PC-9 (cell line): ENCODE measurements at regions not wholly inside any gene's neighbourhood (a gene's known extent, or its start where the extent isn't known, plus 50 kb on each side); places are given as distances from the start of the nearest gene placed in this dataset.
A peak's percentile ranks its signal among the peaks of the same experiment; 100 is the strongest.

Experiments
- BruUV-seq: library from RNA; stranded (reverse); fragments of 400-500 nt; replicated peaks from 2 replicates; lab custom pipeline; 2021; lab: Mats Ljungman, UMichigan
- CTCF ChIA-PET: fragments of 300-600 bp; sonication (Branson Sonifier 250); formaldehyde crosslinking; loops from one replicate; lab custom pipeline; 2022; ENCODE audit warnings: antibody characterized with exemption; lab: Charles Lee
- POLR2A ChIA-PET: fragments of 300-600 bp; sonication (Branson Sonifier 250); formaldehyde crosslinking; loops from one replicate; lab custom pipeline; 2022; ENCODE audit warnings: antibody characterized with exemption; ENCODE audit not compliant: unreplicated experiment; lab: Charles Lee
- DNase-seq, 2 experiments: peaks; one replicate each; pipeline versions ENCODE4 v3.0.0 to v3.0.0-alpha.2; 2015 to 2022; ENCODE audit warnings: mixed read lengths in 1 of 2
- H2AFZ ChIP-seq: fragments of 200-600 bp; sonication (generic); 2 replicates; pipeline ENCODE4 v1.8.1; 2017; ENCODE audit warnings: antibody characterized with exemption
- H3F3A ChIP-seq: fragments of 200-600 bp; sonication (generic); 2 replicates; pipeline ENCODE4 v1.8.1; 2017; ENCODE audit warnings: antibody characterized with exemption, mild to moderate bottlenecking, low read depth; ENCODE audit not compliant: insufficient read depth
- H3K27ac ChIP-seq: fragments of 200-600 bp; sonication (generic); 2 replicates; pipeline ENCODE4 v1.6.1; 2016; ENCODE audit warnings: mixed run types
- H3K27me3 ChIP-seq: fragments of 200-600 bp; sonication (generic); 2 replicates; pipeline ENCODE4 v1.6.1; 2016; ENCODE audit warnings: low read depth, mixed run types; ENCODE audit not compliant: insufficient read depth
- H3K36me3 ChIP-seq: fragments of 200-600 bp; sonication (generic); 2 replicates; pipeline ENCODE4 v1.6.1; 2016; ENCODE audit warnings: low read depth, mixed run types
- H3K4me1 ChIP-seq: fragments of 200-600 bp; sonication (generic); replicated peaks from 2 replicates; pipeline ENCODE4 v1.6.1; 2016; ENCODE audit warnings: mixed run types; ENCODE audit not compliant: insufficient read depth
- H3K4me2 ChIP-seq: fragments of 200-600 bp; sonication (generic); 2 replicates; pipeline ENCODE4 v1.6.1; 2017; ENCODE audit warnings: mixed run types
- H3K4me3 ChIP-seq: fragments of 200-600 bp; sonication (generic); 2 replicates; pipeline ENCODE4 v1.6.1; 2016; ENCODE audit warnings: mixed run types
- H3K79me2 ChIP-seq: fragments of 200-600 bp; sonication (generic); 2 replicates; pipeline ENCODE4 v1.6.1; 2017; ENCODE audit warnings: low read depth, mixed run types
- H3K9me2 ChIP-seq: fragments of 200-600 bp; sonication (generic); 2 replicates; pipeline ENCODE4 v1.8.1; 2017; ENCODE audit warnings: mild to moderate bottlenecking; ENCODE audit not compliant: insufficient read depth
- H3K9me3 ChIP-seq: fragments of 200-600 bp; sonication (generic); 2 replicates; pipeline ENCODE4 v1.8.1; 2016; ENCODE audit warnings: low read depth; ENCODE audit not compliant: insufficient read depth
- H4K20me1 ChIP-seq: fragments of 200-600 bp; sonication (generic); 2 replicates; pipeline ENCODE4 v1.8.1; 2017; ENCODE audit not compliant: insufficient read depth
- CTCF ChIP-seq: fragments of 200-600 bp; sonication (generic); conservative IDR thresholded peaks from 2 replicates; pipeline ENCODE4 v1.6.1; 2017; ENCODE audit warnings: mixed run types, antibody characterized with exemption, mild to moderate bottlenecking, moderate library complexity
- EZH2 ChIP-seq: fragments of 200-600 bp; sonication (generic); IDR thresholded peaks from 2 replicates; pipeline ENCODE4 v1.8.0; 2017; ENCODE audit warnings: antibody characterized with exemption, low read depth
- intact Hi-C: fragments of 100-400 bp; cut with micrococcal nuclease; formaldehyde crosslinking; loops from one replicate; pipeline ENCODE4 v1.10.0; 2022; ENCODE audit not compliant: unreplicated experiment

- H3K4me1 ChIP-seq = no peaks in the 10 kb centered on the region
- peaks cover 100% of the 10 kb centered on the region for H3K27me3 ChIP-seq
- H3K9me3 ChIP-seq = no peaks in the 10 kb centered on the region; the same call in 1 of the 2 replicates
- no peak overlapping the region for H3K27ac ChIP-seq
- H3K4me3 ChIP-seq = no peak overlapping the region
- POLR2A ChIA-PET = interaction anchor here (0.6 kb wide), 1 partner anchor 603 kb away, joined by 4 read pairs; no protein-coding TSS in a partner anchor
- H3K4me2 ChIP-seq = no peak overlapping the region
- CTCF ChIA-PET = no interaction called here
- H2AFZ ChIP-seq = no peak overlapping the region
- DNase-seq = no peak
- BruUV-seq = no TSS peak
- H3F3A ChIP-seq = no peaks in the 10 kb centered on the region
- TF ChIP-seq CTCF (no peak), EZH2 (no peak)
- no peaks in the 10 kb centered on the region for H3K36me3 ChIP-seq
- intact Hi-C loops = no loop called here
- no peaks in the 10 kb centered on the region for H3K79me2 ChIP-seq
- no peaks in the 10 kb centered on the region for H3K9me2 ChIP-seq
- no peaks in the 10 kb centered on the region for H4K20me1 ChIP-seq
These were observed 181.7 kb upstream of the HDAC4 start for GRCh38 chr2:239582476-239582875.

GRCh38 chr2:239581352-239581901, 180.6 kb upstream of the HDAC4 start:
- Histone ChIP-seq H3K79me2 (no peaks in the 10 kb centered on the region), H3K4me2 (no peak overlapping the region), H3F3A (no peaks in the 10 kb centered on the region), H4K20me1 (no peaks in the 10 kb centered on the region), H3K9me3 (no peaks in the 10 kb centered on the region; the same call in 1 of the 2 replicates), H3K27ac (no peak overlapping the region), H3K36me3 (no peaks in the 10 kb centered on the region), H2AFZ (no peak overlapping the region), H3K9me2 (no peaks in the 10 kb centered on the region), H3K27me3 (peaks cover 100% of the 10 kb centered on the region), H3K4me3 (no peak overlapping the region), H3K4me1 (no peaks in the 10 kb centered on the region)
- DNase-seq = no peak
- intact Hi-C loops = no loop called here
- ChIA-PET CTCF (no interaction called here), POLR2A (interaction anchor here (0.6 kb wide), 1 partner anchor 776 kb away, joined by 3 read pairs; no protein-coding TSS in a partner anchor)
- BruUV-seq = no TSS peak
- no peak for TF ChIP-seq EZH2

GRCh38 chr2:239580199-239580527, 179.3 kb upstream of the HDAC4 start:
- Histone ChIP-seq H3K9me3 (no peaks in the 10 kb centered on the region; the same call in 1 of the 2 replicates), H3K27me3 (peaks cover 100% of the 10 kb centered on the region)

More at GRCh38 chr2:239580199-239580527, 179.3 kb upstream of the HDAC4 start:
- no peak for DNase-seq
- no peak overlapping the region for H3K27ac ChIP-seq
- no peak overlapping the region for H3K4me2 ChIP-seq
- no peaks in the 10 kb centered on the region for H3F3A ChIP-seq
- TF ChIP-seq EZH2 = 0 out of 2 replicates have a peak, but pooled peaks have one; percentile 30
- TF ChIP-seq CTCF = no peak
- no peaks in the 10 kb centered on the region for H3K9me2 ChIP-seq
- no peak overlapping the region for H2AFZ ChIP-seq
- H3K36me3 ChIP-seq = no peaks in the 10 kb centered on the region
- H3K79me2 ChIP-seq = no peaks in the 10 kb centered on the region
- H3K4me1 ChIP-seq = no peaks in the 10 kb centered on the region
- H4K20me1 ChIP-seq = no peaks in the 10 kb centered on the region
- POLR2A ChIA-PET = no interaction called here
- intact Hi-C loops = no loop called here
- H3K4me3 ChIP-seq = no peak overlapping the region
- CTCF ChIA-PET = no interaction called here
- no TSS peak for BruUV-seq
